ENCODE measurements at regions not wholly inside any gene's neighbourhood (a gene's known extent, or its start where the extent isn't known, plus 50 kb on each side); places are given as distances from the start of the nearest gene placed in this dataset.

GRCh38 chr4:182015893-182016292, 227.3 kb upstream of the TENM3 start:
- TF ChIP-seq CTCF (IDR thresholded peaks at IDR 0.05; ENCODE audit: borderline replicate concordance, extremely low read depth, low read length, poor library complexity, severe bottlenecking): no peak
- no peak for TF ChIP-seq EZH2 (IDR thresholded peaks at IDR 0.05; ENCODE audit: borderline replicate concordance, low read depth, low read length, severe bottlenecking)
